OCI-LY3 (cell line): ENCODE measurements at regions not wholly inside any gene's neighbourhood (a gene's known extent, or its start where the extent isn't known, plus 50 kb on each side); places are given as distances from the start of the nearest gene placed in this dataset.

ENCODE experiments used
- H2AFZ ChIP-seq: fragments of 200-600, 300-600 bp; shearing (Covaris generic); 2 replicates; pipeline ENCODE4 v1.6.0; 2014; ENCODE audit warnings: antibody characterized with exemption, low read depth, low read length
- H3K27ac ChIP-seq: fragments of 200-600, 300-600 bp; sonication (generic); 2 replicates; pipeline ENCODE4 v1.5.1; 2014; ENCODE audit warnings: mild to moderate bottlenecking, low read length, moderate library complexity, mixed read lengths
- H3K27me3 ChIP-seq: fragments of 200-600, 300-600 bp; sonication (generic); 2 replicates; pipeline ENCODE4 v1.6.1; 2014; ENCODE audit warnings: low read depth, low read length, mixed read lengths
- H3K36me3 ChIP-seq: fragments of 200-600, 300-600 bp; sonication (generic); replicated peaks from 2 replicates; pipeline ENCODE3; 2014; ENCODE audit warnings: low read depth, low read length, mixed read lengths
- H3K4me1 ChIP-seq: fragments of 300-600, 200-600 bp; sonication (generic); 2 replicates; pipeline ENCODE4 v1.6.1; 2014; ENCODE audit warnings: low read length, mixed read lengths
- H3K4me2 ChIP-seq: fragments of 200-600, 300-600 bp; sonication (generic); 2 replicates; pipeline ENCODE4 v1.6.1; 2014; ENCODE audit warnings: low read length, mixed read lengths
- H3K4me3 ChIP-seq: fragments of 300-600, 200-600 bp; sonication (generic); 2 replicates; pipeline ENCODE4 v1.5.1; 2014; ENCODE audit warnings: antibody characterized with exemption, mild to moderate bottlenecking, low read length, moderate library complexity
- H3K79me2 ChIP-seq: fragments of 300-600, 200-600 bp; shearing (Covaris generic); 2 replicates; pipeline ENCODE4 v1.6.1; 2014; ENCODE audit warnings: mild to moderate bottlenecking, low read length, mixed read lengths
- H3K9ac ChIP-seq: fragments of 300-600, 200-600 bp; shearing (Covaris generic); 2 replicates; pipeline ENCODE4 v1.6.0; 2014; ENCODE audit warnings: mild to moderate bottlenecking, low read length, moderate library complexity
- H3K9me3 ChIP-seq: fragments of 200-600, 300-600 bp; shearing (Covaris generic); 2 replicates; pipeline ENCODE4 v1.6.1; 2014; ENCODE audit warnings: low read length, mixed read lengths; ENCODE audit not compliant: insufficient read depth
- H4K20me1 ChIP-seq: fragments of 200-600, 300-600 bp; sonication (generic); 2 replicates; pipeline ENCODE4 v1.6.1; 2016; ENCODE audit warnings: low read length, mixed read lengths; ENCODE audit not compliant: insufficient read depth
- EZH2phosphoT487 ChIP-seq: fragments of 200-600 bp; shearing (Covaris generic); IDR thresholded peaks from 2 replicates; pipeline ENCODE4 v1.6.1; 2018; ENCODE audit warnings: antibody characterized with exemption, mixed run types, low read depth
- TF ChIP-seq, protein P1 (sequence below): fragments of 200-600, 300-600 bp; sonication (generic); IDR thresholded peaks from 2 replicates; pipeline ENCODE4 v1.5.1; 2014; ENCODE audit warnings: antibody characterized with exemption, low read length, low read depth

DNA sequence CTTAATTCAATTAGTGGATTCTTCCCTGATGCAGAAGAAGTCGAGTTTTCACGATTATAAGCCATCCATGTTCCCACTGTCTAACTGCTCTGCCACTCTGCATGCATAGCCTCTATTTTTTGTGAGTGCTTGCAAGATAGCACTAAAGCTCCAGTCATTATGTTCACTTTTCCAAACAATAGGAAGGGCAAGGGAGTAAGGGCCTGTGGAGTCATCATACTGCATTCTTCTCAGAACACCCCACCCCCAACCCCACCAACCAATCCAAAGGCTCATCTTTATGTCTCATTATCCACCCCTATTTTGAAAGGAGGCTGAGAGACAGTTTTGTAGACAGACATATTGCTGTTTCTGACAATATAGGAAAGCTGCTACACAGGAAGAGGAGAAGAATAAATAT, 471.7 kb upstream of the ADGRL2 start:
- Histone ChIP-seq H3K9ac (no peak overlapping the region), H3K79me2 (no peaks in the 10 kb centered on the region), H3K27me3 (no peaks in the 10 kb centered on the region), H3K4me1 (no peaks in the 10 kb centered on the region), H3K36me3 (no peaks in the 10 kb centered on the region), H2AFZ (no peak overlapping the region), H3K9me3 (no peaks in the 10 kb centered on the region), H4K20me1 (no peaks in the 10 kb centered on the region), H3K4me2 (no peak overlapping the region), H3K27ac (no peak overlapping the region), H3K4me3 (no peak overlapping the region)
- TF ChIP-seq, protein P1, sequence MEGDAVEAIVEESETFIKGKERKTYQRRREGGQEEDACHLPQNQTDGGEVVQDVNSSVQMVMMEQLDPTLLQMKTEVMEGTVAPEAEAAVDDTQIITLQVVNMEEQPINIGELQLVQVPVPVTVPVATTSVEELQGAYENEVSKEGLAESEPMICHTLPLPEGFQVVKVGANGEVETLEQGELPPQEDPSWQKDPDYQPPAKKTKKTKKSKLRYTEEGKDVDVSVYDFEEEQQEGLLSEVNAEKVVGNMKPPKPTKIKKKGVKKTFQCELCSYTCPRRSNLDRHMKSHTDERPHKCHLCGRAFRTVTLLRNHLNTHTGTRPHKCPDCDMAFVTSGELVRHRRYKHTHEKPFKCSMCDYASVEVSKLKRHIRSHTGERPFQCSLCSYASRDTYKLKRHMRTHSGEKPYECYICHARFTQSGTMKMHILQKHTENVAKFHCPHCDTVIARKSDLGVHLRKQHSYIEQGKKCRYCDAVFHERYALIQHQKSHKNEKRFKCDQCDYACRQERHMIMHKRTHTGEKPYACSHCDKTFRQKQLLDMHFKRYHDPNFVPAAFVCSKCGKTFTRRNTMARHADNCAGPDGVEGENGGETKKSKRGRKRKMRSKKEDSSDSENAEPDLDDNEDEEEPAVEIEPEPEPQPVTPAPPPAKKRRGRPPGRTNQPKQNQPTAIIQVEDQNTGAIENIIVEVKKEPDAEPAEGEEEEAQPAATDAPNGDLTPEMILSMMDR = no peak
- no peak for TF ChIP-seq EZH2phosphoT487

DNA sequence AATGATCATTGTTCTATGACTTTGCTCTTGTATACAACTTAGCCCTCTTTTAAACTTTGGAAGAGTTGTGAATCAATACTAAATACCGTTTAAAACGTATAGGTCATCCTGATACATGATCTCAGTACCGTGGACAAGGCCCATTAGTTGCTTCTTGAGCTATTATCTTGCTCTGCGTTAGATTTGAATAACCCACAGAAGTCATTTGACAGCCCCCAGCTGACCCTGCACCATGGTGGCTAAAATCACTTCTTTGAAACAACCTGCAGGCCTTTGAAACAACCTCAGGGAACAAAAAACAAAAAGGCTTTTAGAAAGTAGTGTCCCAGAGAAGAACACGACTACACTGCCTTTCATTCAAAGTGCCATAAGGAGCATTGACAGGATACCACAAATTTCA, 473.0 kb upstream of the ADGRL2 start:
- Histone ChIP-seq H3K27me3 (no peaks in the 10 kb centered on the region), H3K4me2 (no peak overlapping the region), H3K79me2 (no peaks in the 10 kb centered on the region), H3K4me1 (no peaks in the 10 kb centered on the region), H3K36me3 (no peaks in the 10 kb centered on the region), H3K27ac (no peak overlapping the region), H2AFZ (no peak overlapping the region), H4K20me1 (no peaks in the 10 kb centered on the region), H3K4me3 (no peak overlapping the region), H3K9me3 (no peaks in the 10 kb centered on the region), H3K9ac (no peak overlapping the region)
- TF ChIP-seq, protein P1 = no peak
- TF ChIP-seq EZH2phosphoT487 = no peak

DNA sequence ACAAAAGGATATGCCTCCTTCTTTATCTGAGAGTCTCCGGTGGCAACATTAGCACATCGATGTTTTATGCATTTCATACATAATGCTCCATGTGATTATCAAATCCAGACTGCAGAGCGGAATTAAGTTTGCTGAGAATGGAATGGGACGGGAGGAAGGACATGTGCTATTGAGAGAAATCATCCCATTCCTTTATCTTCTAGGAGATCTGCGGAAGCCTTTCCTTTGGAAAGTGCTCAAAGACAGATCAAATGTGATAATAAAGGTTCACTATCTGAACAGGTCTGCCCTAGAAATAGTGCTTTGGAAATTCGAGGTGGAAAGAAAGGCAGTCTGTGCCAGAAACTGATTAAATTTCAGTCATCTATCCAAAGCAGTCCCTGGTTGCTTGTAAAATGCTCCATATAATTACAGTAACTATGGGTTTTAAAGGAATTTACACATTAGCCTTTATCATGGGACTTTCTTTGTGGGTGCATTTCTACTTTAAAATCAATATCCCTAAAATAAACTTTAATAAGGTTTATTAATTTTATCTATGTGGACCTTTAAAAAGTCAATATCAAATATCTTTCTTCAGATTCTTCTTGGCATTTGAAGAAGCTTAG, 473.5 kb upstream of the ADGRL2 start:
- no peak overlapping the region for H2AFZ ChIP-seq
- H3K4me2 ChIP-seq = no peak overlapping the region
- H3K27ac ChIP-seq = no peak overlapping the region
- no peaks in the 10 kb centered on the region for H3K27me3 ChIP-seq
- H3K9me3 ChIP-seq = no peaks in the 10 kb centered on the region
- H3K4me1 ChIP-seq = no peaks in the 10 kb centered on the region
- no peak for TF ChIP-seq EZH2phosphoT487
- TF ChIP-seq, protein P1 = no peak
- H3K79me2 ChIP-seq = no peaks in the 10 kb centered on the region
- no peak overlapping the region for H3K4me3 ChIP-seq
- H4K20me1 ChIP-seq = no peaks in the 10 kb centered on the region
- no peaks in the 10 kb centered on the region for H3K36me3 ChIP-seq
- no peak overlapping the region for H3K9ac ChIP-seq

DNA sequence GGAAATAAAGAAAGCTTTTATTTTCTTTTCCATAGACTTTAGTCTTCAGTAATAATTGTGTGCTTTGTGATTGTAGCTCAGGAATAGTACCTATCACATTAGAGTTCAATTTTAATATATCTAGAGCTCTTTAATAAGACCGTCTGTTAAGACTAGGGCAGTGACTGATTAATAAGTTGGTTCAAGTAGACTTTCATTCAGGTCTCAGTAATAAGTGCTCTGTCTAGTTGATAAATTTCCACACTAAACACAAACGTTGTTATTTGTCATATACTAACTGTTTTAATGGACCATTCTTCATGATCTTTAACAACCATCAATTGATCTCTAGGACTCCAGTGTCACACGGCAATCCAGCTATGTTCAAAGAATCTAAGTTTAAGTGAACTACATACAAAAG, 474.5 kb upstream of the ADGRL2 start:
- no peak overlapping the region for H3K9ac ChIP-seq
- H3K9me3 ChIP-seq = no peaks in the 10 kb centered on the region
- no peaks in the 10 kb centered on the region for H4K20me1 ChIP-seq
- TF ChIP-seq, protein P1 = no peak
- TF ChIP-seq EZH2phosphoT487 = no peak
- no peaks in the 10 kb centered on the region for H3K27me3 ChIP-seq
- no peaks in the 10 kb centered on the region for H3K4me1 ChIP-seq
- H3K27ac ChIP-seq = no peak overlapping the region
- H3K4me2 ChIP-seq = no peak overlapping the region
- no peaks in the 10 kb centered on the region for H3K79me2 ChIP-seq
- H2AFZ ChIP-seq = no peak overlapping the region
- no peak overlapping the region for H3K4me3 ChIP-seq
- no peaks in the 10 kb centered on the region for H3K36me3 ChIP-seq
